Ishikawa (cell line): ENCODE measurements at regions not wholly inside any gene's neighbourhood (a gene's known extent, or its start where the extent isn't known, plus 50 kb on each side); places are given as distances from the start of the nearest gene placed in this dataset.

Experiments
- CEBPB ChIP-seq: IDR thresholded peaks from 2 replicates; pipeline ENCODE4 v1.6.1; 2012
- CREB1 ChIP-seq: IDR thresholded peaks from 2 replicates; pipeline ENCODE4 v1.6.1; 2012; ENCODE audit warnings: low read depth
- EGR1 ChIP-seq: IDR thresholded peaks from 2 replicates; pipeline ENCODE4 v1.6.1; 2012
- EP300 ChIP-seq: IDR thresholded peaks from 2 replicates; pipeline ENCODE4 v1.6.1; 2012; ENCODE audit warnings: borderline replicate concordance
- FOXM1 ChIP-seq: IDR thresholded peaks from 2 replicates; pipeline ENCODE4 v1.6.1; 2012; ENCODE audit warnings: low read depth, borderline replicate concordance
- NFIC ChIP-seq: IDR thresholded peaks from 2 replicates; pipeline ENCODE4 v1.6.1; 2012
- RAD21 ChIP-seq: IDR thresholded peaks from 2 replicates; pipeline ENCODE4 v1.6.1; 2012; ENCODE audit warnings: low read depth
- TAF1 ChIP-seq: IDR thresholded peaks from 2 replicates; pipeline ENCODE4 v1.6.1; 2012; ENCODE audit warnings: low read depth, mild to moderate bottlenecking
- TCF12 ChIP-seq: IDR thresholded peaks from 2 replicates; pipeline ENCODE4 v1.6.1; 2012; ENCODE audit warnings: low read depth
- TEAD4 ChIP-seq: IDR thresholded peaks from 2 replicates; pipeline ENCODE4 v1.6.1; 2012
- YY1 ChIP-seq: IDR thresholded peaks from 2 replicates; pipeline ENCODE4 v1.6.1; 2012; ENCODE audit warnings: low read depth
- ZBTB7A ChIP-seq: IDR thresholded peaks from 2 replicates; pipeline ENCODE4 v1.6.1; 2012; ENCODE audit warnings: low read depth
- TF ChIP-seq, protein P1 (sequence below): IDR thresholded peaks from 2 replicates; pipeline ENCODE4 v1.6.1; 2012; ENCODE audit warnings: low read depth, mild to moderate bottlenecking
- TF ChIP-seq, protein P2 (sequence below): IDR thresholded peaks from 2 replicates; pipeline ENCODE4 v1.6.1; 2012
- TF ChIP-seq, protein P3 (sequence below): IDR thresholded peaks from 2 replicates; pipeline ENCODE4 v1.6.1; 2012

DNA sequence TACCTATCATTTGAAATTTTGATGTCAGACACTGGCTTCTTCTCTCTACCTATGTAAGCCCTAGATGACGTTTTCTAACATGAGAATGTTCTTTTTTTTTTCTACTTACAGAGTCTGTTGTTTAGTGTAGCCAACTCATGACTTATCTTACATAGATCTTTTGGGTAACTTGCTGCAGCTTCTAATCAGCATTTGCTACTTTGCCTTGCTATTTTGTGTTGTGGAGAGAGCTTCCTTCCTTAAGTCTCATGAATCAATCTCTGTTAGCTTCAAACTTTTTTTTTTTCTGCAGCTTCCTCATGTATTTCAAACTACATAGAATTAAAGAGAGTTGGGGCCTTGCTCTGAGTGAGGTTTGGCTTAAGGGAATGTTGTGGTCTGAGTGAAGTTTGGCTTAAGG, 568.7 kb upstream of the BCHE start:
- TF ChIP-seq YY1 (no peak), CREB1 (no peak), NFIC (no peak), TCF12 (no peak), CEBPB (no peak), TEAD4 (no peak), RAD21 (no peak), EP300 (no peak), FOXM1 (no peak), ZBTB7A (no peak), TAF1 (no peak), EGR1 (no peak)
- TF ChIP-seq, protein P1, sequence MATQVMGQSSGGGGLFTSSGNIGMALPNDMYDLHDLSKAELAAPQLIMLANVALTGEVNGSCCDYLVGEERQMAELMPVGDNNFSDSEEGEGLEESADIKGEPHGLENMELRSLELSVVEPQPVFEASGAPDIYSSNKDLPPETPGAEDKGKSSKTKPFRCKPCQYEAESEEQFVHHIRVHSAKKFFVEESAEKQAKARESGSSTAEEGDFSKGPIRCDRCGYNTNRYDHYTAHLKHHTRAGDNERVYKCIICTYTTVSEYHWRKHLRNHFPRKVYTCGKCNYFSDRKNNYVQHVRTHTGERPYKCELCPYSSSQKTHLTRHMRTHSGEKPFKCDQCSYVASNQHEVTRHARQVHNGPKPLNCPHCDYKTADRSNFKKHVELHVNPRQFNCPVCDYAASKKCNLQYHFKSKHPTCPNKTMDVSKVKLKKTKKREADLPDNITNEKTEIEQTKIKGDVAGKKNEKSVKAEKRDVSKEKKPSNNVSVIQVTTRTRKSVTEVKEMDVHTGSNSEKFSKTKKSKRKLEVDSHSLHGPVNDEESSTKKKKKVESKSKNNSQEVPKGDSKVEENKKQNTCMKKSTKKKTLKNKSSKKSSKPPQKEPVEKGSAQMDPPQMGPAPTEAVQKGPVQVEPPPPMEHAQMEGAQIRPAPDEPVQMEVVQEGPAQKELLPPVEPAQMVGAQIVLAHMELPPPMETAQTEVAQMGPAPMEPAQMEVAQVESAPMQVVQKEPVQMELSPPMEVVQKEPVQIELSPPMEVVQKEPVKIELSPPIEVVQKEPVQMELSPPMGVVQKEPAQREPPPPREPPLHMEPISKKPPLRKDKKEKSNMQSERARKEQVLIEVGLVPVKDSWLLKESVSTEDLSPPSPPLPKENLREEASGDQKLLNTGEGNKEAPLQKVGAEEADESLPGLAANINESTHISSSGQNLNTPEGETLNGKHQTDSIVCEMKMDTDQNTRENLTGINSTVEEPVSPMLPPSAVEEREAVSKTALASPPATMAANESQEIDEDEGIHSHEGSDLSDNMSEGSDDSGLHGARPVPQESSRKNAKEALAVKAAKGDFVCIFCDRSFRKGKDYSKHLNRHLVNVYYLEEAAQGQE: no peak
- TF ChIP-seq, protein P2, sequence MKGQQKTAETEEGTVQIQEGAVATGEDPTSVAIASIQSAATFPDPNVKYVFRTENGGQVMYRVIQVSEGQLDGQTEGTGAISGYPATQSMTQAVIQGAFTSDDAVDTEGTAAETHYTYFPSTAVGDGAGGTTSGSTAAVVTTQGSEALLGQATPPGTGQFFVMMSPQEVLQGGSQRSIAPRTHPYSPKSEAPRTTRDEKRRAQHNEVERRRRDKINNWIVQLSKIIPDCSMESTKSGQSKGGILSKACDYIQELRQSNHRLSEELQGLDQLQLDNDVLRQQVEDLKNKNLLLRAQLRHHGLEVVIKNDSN: no peak
- TF ChIP-seq, protein P3, sequence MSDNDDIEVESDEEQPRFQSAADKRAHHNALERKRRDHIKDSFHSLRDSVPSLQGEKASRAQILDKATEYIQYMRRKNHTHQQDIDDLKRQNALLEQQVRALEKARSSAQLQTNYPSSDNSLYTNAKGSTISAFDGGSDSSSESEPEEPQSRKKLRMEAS: no peak

DNA sequence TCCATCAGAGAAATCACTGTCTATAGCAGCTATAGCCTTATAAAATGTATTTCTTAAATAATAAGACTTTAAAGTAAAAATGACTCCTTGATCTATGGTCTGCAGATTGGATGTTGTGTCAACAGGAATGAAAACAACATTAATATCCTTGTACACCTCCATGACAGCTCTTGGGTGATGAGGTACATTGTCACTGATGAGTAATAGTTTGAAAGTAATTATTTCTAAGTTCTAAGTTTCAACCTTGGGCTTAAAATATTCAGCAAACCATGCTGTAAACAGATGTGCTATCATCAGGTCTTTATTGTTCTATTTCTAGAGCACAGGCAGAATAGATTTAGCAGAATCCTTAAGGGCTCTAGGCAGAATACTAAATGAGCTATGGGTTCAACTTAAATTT, 568.2 kb upstream of the BCHE start:
- TF ChIP-seq, protein P3: no peak
- no peak for TF ChIP-seq TCF12
- TF ChIP-seq CREB1: no peak
- TF ChIP-seq CEBPB: no peak
- TF ChIP-seq, protein P2: no peak
- no peak for TF ChIP-seq TAF1
- no peak for TF ChIP-seq FOXM1
- no peak for TF ChIP-seq NFIC

DNA sequence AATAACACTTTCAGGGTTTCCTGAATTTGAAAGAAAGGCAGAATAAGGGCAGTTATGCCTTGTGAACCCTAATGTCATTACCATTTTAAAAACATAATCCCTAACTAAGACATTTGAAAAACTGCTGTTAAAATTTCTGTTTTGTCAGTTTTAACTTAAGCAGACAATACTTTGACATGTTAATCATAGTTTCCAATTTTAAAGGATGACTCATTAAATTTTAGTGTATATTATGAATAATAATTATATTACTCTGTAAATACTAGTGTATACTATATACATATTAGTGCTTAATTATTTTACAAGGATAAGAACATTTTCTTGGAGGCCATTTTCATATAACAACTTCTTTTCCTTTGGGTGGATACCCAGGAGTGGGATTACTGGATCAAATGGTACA, 553.1 kb upstream of the BCHE start:
- TF ChIP-seq CEBPB: no peak
- no peak for TF ChIP-seq RAD21
- no peak for TF ChIP-seq EP300
- TF ChIP-seq, protein P3: no peak
- TF ChIP-seq TCF12: no peak
- TF ChIP-seq YY1: no peak

DNA sequence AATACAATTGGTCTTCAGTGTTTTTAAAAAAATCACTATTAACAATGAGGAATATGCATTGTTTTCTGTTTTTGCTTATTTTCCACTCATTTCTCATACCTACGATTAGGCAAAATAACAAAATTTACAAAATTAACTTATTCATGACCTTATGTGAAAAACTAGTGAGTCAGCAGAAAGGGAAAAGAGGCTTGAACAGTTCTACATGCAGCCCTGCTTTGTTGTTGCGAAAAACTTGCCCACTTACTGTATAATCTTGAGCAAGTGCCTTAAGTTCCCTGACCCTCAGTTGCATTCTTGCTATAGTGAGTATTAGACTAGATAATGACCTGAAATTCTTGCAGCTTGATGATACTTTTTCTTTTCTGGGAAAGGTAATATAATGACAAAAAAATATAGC, 551.1 kb upstream of the BCHE start:
- TF ChIP-seq EGR1 (no peak), TCF12 (no peak), FOXM1 (no peak), EP300 (no peak), YY1 (no peak), RAD21 (no peak), TEAD4 (no peak), TAF1 (no peak), ZBTB7A (no peak), CREB1 (no peak), NFIC (no peak), CEBPB (no peak)
- TF ChIP-seq, protein P3: no peak
- TF ChIP-seq, protein P2: no peak
- TF ChIP-seq, protein P1: no peak

DNA sequence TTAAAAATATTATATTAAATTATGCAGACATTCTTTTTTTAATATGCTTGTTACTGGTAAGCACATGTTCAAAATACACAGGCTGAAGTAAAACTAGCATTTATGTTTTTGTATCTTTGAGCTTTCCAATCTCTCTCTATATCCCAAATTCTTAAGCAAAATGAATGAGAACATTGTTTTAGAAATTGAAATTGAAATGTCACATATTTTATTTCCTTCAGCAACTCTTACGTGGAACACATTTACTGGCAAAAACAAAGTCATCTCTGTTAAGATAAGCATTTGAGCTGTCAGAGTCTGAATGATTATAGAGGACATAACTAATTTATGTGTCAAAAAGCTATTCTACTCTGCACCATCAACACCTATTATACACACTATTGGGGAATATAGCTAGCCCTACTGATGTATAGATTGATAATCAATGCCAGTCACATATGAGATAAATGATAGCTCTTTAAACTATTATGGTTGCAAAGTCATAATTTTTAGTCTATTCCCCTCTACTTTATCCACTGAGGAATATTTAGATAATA, 535.4 kb upstream of the BCHE start:
- TF ChIP-seq NFIC (no peak), TAF1 (no peak), CREB1 (no peak), ZBTB7A (no peak), EP300 (no peak), YY1 (no peak), FOXM1 (no peak), TCF12 (no peak), CEBPB (no peak), EGR1 (no peak), TEAD4 (no peak), RAD21 (no peak)
- TF ChIP-seq, protein P1: no peak
- TF ChIP-seq, protein P3: no peak
